ENCODE measurements at regions not wholly inside any gene's neighbourhood (a gene's known extent, or its start where the extent isn't known, plus 50 kb on each side); places are given as distances from the start of the nearest gene placed in this dataset.

DNA sequence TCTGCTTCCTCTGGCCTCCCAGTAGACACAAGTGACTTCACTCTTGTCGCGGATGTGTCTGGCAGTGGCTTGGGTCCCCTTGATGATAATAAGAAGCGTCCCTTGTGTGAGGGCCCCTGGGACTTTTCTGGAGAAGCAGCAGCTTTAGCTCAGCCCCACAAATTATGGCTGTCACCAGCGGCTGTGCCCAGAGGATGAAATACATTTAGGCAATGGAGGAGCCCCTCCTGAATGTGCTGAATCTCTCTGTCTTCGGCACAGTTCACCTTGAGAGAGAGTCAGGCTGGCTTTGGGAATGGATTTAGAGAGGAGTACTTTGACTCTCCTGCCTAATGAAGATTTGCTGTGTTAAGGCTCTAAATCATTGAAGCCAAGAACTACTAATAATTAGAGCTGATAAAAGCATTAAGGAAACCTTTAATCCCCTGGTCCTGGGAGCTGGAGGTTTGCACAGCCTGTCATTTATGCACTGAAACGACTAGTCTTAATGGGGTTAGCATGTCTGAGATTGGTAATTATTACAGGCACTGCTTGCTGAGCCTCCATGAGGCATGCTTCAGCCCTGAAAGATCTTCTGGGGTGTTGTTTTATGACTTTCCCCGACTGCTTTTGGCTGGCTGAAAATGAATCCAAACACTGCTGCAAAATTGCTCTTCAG is 127.0 kb downstream of the TENT4A start:
- DNase-seq (ENCODE audit: extremely low spot score): no peak
- ChIA-PET POLR2A (no interaction called here), CTCF (interaction anchor here (0.6 kb wide), 1 partner anchor 20 kb away, joined by 4 read pairs; no protein-coding TSS in a partner anchor)
- no peak for TF ChIP-seq LEF1 (IDR thresholded peaks at IDR 0.05; ENCODE audit: borderline replicate concordance)
- no peak for TF ChIP-seq BHLHE40 (IDR thresholded peaks at IDR 0.05; ENCODE audit: borderline replicate concordance)
- no peak for TF ChIP-seq SP1 (IDR thresholded peaks at IDR 0.05)
- no peak for TF ChIP-seq SUZ12 (IDR thresholded peaks at IDR 0.05)
- no peak for TF ChIP-seq NFRKB (IDR thresholded peaks at IDR 0.05)
- TF ChIP-seq FOXK2 (IDR thresholded peaks at IDR 0.05): no peak
- TF ChIP-seq, protein P1, sequence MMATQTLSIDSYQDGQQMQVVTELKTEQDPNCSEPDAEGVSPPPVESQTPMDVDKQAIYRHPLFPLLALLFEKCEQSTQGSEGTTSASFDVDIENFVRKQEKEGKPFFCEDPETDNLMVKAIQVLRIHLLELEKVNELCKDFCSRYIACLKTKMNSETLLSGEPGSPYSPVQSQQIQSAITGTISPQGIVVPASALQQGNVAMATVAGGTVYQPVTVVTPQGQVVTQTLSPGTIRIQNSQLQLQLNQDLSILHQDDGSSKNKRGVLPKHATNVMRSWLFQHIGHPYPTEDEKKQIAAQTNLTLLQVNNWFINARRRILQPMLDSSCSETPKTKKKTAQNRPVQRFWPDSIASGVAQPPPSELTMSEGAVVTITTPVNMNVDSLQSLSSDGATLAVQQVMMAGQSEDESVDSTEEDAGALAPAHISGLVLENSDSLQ (IDR thresholded peaks at IDR 0.05): no peak
- TF ChIP-seq HDGF (IDR thresholded peaks at IDR 0.05; ENCODE audit: borderline replicate concordance): no peak
- no peak for TF ChIP-seq CTBP1 (IDR thresholded peaks at IDR 0.05; ENCODE audit: borderline replicate concordance)
- TF ChIP-seq FOXM1 (IDR thresholded peaks at IDR 0.05; ENCODE audit: borderline replicate concordance): no peak
- TF ChIP-seq FOXA1 (IDR thresholded peaks at IDR 0.05): no peak
- no peak for TF ChIP-seq ARNT (IDR thresholded peaks at IDR 0.05)
- TF ChIP-seq ZNF384 (IDR thresholded peaks at IDR 0.05): no peak
- no peak for TF ChIP-seq TARDBP (IDR thresholded peaks at IDR 0.05)
- TF ChIP-seq L3MBTL2 (conservative IDR thresholded peaks at IDR 0.05): no peak
- no peak for TF ChIP-seq ELF4 (IDR thresholded peaks at IDR 0.05)

DNA sequence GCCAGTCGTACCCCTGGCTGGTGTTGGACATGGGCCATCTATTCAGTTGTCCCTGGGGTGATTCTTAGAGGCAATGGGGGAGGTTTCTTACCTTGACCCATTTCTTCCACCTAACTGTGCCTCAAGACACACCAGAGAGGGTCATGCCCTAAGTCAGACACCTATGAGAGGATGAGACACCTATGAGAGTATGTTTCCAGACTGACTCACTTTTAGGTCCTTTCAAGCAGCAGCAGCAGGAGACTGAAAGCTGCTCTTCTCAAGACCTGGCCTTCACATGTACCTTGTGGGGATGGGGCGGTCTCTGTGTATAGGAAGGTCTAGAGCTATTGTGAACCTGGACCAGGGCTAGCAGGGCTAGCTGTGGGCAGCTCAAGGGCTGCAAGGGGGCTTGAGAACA is 130.1 kb downstream of the TENT4A start:
- CTCF ChIA-PET: no interaction called here
- TF ChIP-seq FOXK2 (IDR thresholded peaks at IDR 0.05) (no peak), NFRKB (IDR thresholded peaks at IDR 0.05) (no peak), SP1 (IDR thresholded peaks at IDR 0.05) (no peak), LEF1 (IDR thresholded peaks at IDR 0.05; ENCODE audit: borderline replicate concordance) (no peak), L3MBTL2 (conservative IDR thresholded peaks at IDR 0.05) (no peak), BHLHE40 (IDR thresholded peaks at IDR 0.05; ENCODE audit: borderline replicate concordance) (no peak), FOXM1 (IDR thresholded peaks at IDR 0.05; ENCODE audit: borderline replicate concordance) (no peak), CTBP1 (IDR thresholded peaks at IDR 0.05; ENCODE audit: borderline replicate concordance) (no peak), ELF4 (IDR thresholded peaks at IDR 0.05) (no peak), SUZ12 (IDR thresholded peaks at IDR 0.05) (no peak), ARNT (IDR thresholded peaks at IDR 0.05) (no peak), ZNF384 (IDR thresholded peaks at IDR 0.05) (no peak), FOXA1 (IDR thresholded peaks at IDR 0.05) (no peak), HDGF (IDR thresholded peaks at IDR 0.05; ENCODE audit: borderline replicate concordance) (no peak), TARDBP (IDR thresholded peaks at IDR 0.05) (no peak)
- TF ChIP-seq, protein P1 (IDR thresholded peaks at IDR 0.05): no peak
- POLR2A ChIA-PET: no interaction called here
- no peak for DNase-seq (ENCODE audit: extremely low spot score)

DNA sequence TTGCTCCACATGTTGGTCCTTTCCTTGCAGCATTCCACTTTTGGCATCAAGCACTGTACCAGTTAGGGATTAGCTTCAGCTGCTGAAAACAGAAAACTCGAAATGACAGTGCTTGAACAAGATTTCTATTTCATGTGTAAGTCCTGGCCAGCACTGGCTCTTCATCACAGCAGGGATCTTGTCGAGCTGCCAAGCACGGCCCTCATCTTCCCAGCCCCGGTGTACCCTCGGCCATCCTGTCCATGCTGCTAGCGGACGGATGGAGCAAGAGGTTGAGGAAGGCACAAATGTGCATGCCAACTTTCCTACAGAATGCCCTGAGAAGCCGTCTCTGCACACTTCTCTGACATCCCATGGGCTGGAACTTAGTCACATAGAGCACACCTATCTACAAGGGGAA is 130.6 kb downstream of the TENT4A start:
- no peak for DNase-seq (ENCODE audit: extremely low spot score)
- CTCF ChIA-PET: no interaction called here
- TF ChIP-seq SP1 (IDR thresholded peaks at IDR 0.05) (no peak), SUZ12 (IDR thresholded peaks at IDR 0.05) (no peak), LEF1 (IDR thresholded peaks at IDR 0.05; ENCODE audit: borderline replicate concordance) (no peak), ZNF384 (IDR thresholded peaks at IDR 0.05) (no peak), FOXK2 (IDR thresholded peaks at IDR 0.05) (no peak), FOXM1 (IDR thresholded peaks at IDR 0.05; ENCODE audit: borderline replicate concordance) (no peak), FOXA1 (IDR thresholded peaks at IDR 0.05) (no peak), NFRKB (IDR thresholded peaks at IDR 0.05) (no peak), ELF4 (IDR thresholded peaks at IDR 0.05) (no peak), CTBP1 (IDR thresholded peaks at IDR 0.05; ENCODE audit: borderline replicate concordance) (no peak), ARNT (IDR thresholded peaks at IDR 0.05) (no peak), L3MBTL2 (conservative IDR thresholded peaks at IDR 0.05) (no peak), HDGF (IDR thresholded peaks at IDR 0.05; ENCODE audit: borderline replicate concordance) (no peak), BHLHE40 (IDR thresholded peaks at IDR 0.05; ENCODE audit: borderline replicate concordance) (no peak), TARDBP (IDR thresholded peaks at IDR 0.05) (no peak)
- TF ChIP-seq, protein P1 (IDR thresholded peaks at IDR 0.05): no peak
- POLR2A ChIA-PET: no interaction called here

DNA sequence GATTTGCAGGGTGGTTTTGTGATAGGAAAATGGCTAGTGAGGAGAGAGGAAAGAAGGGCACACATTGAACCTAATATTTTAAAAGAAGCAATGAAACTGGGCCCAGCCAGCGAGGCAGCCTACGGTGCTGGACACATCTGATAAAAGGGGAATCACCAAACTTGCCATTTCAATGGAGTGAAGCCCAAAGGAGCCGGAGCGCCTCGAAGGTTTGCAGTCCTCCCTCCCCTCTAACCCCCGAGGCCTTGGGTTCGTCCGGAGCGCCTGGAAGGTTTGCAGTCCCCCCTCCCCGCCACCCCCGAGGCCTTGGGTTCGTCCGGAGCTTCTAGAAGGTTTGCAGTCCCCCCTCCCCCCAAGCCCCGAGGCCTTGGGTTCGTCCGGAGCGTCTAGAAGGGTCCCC is 132.6 kb downstream of the TENT4A start:
- POLR2A ChIA-PET: no interaction called here
- CTCF ChIA-PET: no interaction called here
- DNase-seq (ENCODE audit: extremely low spot score): no peak
- no peak for TF ChIP-seq FOXA1 (IDR thresholded peaks at IDR 0.05)
- TF ChIP-seq CTBP1 (IDR thresholded peaks at IDR 0.05; ENCODE audit: borderline replicate concordance): no peak
- TF ChIP-seq ZNF384 (IDR thresholded peaks at IDR 0.05): no peak
- TF ChIP-seq TARDBP (IDR thresholded peaks at IDR 0.05): no peak
- no peak for TF ChIP-seq L3MBTL2 (conservative IDR thresholded peaks at IDR 0.05)

DNA sequence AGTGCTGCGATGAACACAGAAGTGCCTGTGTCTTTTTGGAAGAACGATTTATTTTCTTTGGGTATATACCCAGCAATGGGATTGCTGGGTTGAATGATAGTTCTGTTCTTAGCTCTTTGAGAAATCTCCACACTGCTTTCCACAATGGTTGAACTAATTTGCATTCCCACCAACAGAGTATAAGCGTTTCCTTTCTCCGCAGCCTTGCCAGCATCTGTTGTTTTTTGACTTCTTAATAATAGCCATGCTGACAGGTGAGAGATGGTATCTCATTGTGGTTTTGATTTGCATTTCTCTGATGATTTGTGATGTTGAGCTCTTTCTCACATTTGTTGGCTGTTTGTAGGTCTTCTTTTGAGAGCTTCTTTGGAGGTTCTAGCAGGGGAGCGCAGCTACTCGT is 134.6 kb downstream of the TENT4A start:
- ChIA-PET CTCF (no interaction called here), POLR2A (no interaction called here)
- DNase-seq (ENCODE audit: extremely low spot score): no peak
- TF ChIP-seq BHLHE40 (IDR thresholded peaks at IDR 0.05; ENCODE audit: borderline replicate concordance): no peak
- TF ChIP-seq, protein P1 (IDR thresholded peaks at IDR 0.05): no peak
- no peak for TF ChIP-seq FOXA1 (IDR thresholded peaks at IDR 0.05)
- TF ChIP-seq LEF1 (IDR thresholded peaks at IDR 0.05; ENCODE audit: borderline replicate concordance): no peak
- TF ChIP-seq NFRKB (IDR thresholded peaks at IDR 0.05): no peak
- no peak for TF ChIP-seq TARDBP (IDR thresholded peaks at IDR 0.05)
- no peak for TF ChIP-seq FOXM1 (IDR thresholded peaks at IDR 0.05; ENCODE audit: borderline replicate concordance)
- no peak for TF ChIP-seq CTBP1 (IDR thresholded peaks at IDR 0.05; ENCODE audit: borderline replicate concordance)
- TF ChIP-seq ZNF384 (IDR thresholded peaks at IDR 0.05): no peak
- no peak for TF ChIP-seq HDGF (IDR thresholded peaks at IDR 0.05; ENCODE audit: borderline replicate concordance)
- TF ChIP-seq ARNT (IDR thresholded peaks at IDR 0.05): no peak

All from HEK293T (cell line).